Stimulated activated CD8-positive, alpha-beta memory T cell treated with anti-CD3 and anti-CD28 coated beads, Interleukin-12 subunit alpha, Interleukin-12 subunit beta, amount 100 ng/mL, for 4 hours (primary cell): ENCODE measurements at regions not wholly inside any gene's neighbourhood (a gene's known extent, or its start where the extent isn't known, plus 50 kb on each side); places are given as distances from the start of the nearest gene placed in this dataset.

ENCODE experiments used
- DNase-seq: peaks from one replicate; pipeline ENCODE4 v3.0.0-alpha.2; 2020; ENCODE audit warnings: low read depth

GRCh38 chr4:24164054-24164693 is 274.3 kb upstream of the PPARGC1A start:
- DNase-seq = no peak

- DNase-seq = no peak
Measured at GRCh38 chr4:24163314-24163713, 273.5 kb upstream of the PPARGC1A start.

DNA sequence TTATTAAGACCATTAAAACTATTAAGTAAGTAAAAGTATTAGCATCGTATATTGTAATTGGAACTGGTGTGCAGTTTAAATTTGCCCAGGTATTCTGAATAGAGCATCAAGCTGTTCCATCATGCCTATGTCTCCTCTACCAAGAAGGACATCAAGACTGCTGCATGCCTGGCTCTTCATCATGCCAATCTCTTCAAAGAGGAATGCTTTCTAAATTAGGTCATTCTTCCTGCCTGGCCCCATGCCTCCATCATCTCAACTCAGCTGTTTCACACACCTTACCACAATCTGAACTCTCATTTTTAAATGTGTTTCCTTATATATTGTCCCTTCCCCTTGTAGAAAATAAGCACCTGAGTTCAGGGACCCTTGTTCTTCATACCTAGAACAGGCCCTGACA is 270.5 kb upstream of the PPARGC1A start:
- no peak for DNase-seq

DNA sequence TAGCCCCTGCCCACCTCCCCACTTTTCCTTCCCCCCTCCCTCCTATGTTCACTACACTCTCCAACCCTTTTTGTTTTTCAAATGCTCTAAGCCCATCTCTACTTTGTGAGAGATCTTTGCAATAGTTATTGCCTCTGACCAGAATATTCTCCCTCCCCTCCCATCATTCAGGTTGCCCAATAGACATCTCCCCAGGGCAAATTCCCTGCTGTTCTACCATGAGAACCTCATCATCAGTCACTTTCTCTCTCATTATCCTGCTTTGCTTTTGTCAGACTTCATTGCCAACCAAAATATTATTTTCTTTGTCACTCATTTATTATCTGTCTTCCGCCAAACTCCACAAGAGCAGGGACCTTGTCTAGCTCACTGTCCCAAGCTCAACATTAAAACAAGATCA is 268.2 kb upstream of the PPARGC1A start:
- no peak for DNase-seq

GRCh38 chr4:24150034-24150433 is 260.2 kb upstream of the PPARGC1A start:
- DNase-seq = no peak

DNA sequence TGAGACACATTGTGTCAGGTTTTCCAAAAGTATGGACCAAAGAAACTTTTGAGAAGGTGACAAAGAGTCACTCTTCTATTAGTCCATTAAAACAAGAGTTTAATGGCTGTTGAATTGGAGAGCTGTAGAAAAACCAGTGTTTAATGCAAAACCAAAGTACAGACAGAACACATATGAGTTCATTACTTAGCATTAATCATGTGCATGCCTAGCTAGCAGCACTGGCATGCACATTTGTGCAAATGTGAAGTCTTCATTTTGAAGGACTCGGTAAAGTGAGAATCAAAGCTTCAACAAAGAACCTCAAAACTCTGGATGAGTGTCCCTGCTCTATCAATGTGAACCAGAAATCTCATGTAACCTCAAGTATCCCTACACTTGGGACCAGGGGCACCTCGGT is 256.3 kb upstream of the PPARGC1A start:
- DNase-seq = no peak

GRCh38 chr4:24145591-24145990 is 255.7 kb upstream of the PPARGC1A start:
- no peak for DNase-seq

DNA sequence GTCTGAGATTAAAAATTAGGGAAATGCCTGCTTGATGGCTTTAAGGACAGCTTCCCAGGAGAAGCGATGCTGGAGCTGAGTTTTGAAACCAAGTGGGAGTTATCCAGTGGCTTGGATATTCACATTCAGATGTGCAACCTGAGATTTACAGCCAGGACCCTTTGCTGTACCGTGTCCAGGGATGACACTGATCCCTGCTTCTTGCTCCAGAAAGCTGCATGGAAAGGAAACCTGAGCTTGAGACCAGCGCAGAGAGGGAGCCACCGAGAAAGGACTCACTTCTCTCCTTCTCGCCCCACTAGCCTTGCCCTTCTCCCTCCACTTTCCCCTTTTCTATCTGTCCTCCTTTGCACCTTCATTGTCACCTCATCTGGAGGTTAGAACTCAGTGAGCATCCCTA is 254.5 kb upstream of the PPARGC1A start:
- no peak for DNase-seq

DNA sequence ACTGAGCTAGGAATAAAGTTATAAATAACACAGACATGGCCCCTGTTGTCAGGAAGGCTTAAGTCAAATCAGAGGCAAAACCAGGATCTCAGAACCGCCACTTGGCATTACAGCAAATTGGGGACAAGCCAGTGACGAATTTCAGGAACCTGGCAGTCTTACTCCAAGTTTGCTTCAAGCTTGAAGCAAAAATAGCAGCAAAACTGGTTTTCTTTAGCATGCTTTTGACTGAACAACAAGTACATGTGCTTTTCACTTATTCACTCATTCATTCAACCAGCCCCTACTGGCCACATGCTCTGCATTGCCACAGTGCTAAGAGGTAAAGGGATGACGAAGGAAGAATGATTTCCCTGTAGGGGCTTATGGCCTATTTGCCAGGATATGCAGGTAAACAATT is 253.9 kb upstream of the PPARGC1A start:
- DNase-seq = no peak

GRCh38 chr4:24141836-24142235 is 252.0 kb upstream of the PPARGC1A start:
- no peak for DNase-seq

DNA sequence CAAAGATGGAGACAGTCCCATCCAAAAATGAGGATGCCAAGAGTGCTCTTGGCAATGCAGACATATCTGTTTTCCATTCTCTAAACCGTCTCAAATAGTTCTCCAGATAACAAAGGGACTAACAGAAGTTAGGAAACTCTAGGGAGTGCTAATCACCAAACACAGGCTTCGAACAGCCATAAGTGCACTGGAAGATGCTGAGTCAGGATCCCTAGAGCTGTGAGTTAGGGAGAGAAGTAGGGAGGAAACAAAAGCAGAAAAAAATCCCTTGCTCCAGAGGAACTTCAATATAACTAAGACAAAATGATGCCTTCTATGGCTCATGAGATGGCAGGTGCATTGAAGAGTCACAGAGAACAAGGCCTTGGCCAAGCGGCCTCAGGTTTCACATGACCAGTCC is 251.0 kb upstream of the PPARGC1A start:
- DNase-seq = no peak

DNA sequence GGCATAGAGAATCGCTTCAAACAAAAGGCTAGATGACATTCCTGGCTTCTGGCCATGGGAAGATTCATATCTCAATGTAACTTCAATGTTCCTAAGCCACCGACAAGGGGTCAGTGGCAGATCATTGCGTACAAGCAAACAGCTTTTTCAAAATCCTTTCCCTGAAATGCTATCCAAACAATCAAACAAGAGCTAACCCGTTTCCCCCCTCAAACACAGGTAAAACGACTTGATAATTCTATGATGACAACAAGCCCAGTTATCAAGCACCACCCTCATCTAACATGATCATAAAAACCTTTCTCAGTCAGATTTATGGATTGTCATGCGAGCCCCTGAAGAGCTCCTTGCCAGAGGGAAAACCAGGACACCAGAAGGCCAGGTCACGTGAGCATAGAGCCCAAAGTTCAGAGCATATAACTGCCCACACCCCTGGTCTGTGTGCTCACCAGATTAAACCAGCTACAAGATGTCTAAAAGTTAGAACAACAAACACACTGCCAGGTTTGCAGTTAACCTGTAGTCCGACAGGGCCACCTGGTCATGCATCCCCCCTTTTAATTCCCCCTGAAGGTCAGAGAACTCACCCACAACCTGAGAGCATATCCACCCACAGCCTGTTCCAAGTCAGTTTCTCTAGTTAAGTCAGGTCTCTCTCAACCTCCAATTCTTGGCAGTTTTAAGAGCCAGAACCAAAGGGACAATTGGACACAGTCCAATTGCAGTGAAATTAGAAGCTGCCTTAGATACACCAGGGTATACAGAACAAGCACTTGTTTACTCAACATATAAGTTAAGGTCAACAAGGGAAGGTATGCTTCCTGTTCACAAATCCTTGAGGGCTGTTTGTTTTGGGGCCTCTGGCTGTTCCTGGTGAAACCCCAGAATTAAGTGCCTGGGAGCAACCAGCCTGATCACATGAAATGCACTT is 248.1 kb upstream of the PPARGC1A start:
- DNase-seq = no peak

- DNase-seq = no peak
Measured at GRCh38 chr4:24131954-24132673, 242.3 kb upstream of the PPARGC1A start.

DNA sequence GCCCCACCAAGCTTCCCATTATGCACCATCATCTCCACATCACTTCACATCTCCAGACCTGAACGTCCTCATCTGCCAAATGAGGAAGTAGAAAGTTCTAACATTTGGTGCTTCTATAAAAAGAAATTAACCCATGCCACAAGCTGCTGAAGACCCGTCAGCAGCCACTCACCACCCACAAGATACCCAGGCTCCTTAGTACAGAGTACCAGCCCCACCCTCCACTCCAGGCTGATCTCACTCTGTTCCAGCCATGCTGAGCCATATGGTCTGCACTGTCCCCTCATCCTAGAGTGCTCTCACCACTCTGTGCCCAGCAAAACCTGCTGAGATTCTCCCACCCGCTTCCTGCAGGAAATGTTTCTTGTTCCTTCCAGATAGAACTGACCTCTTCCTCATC is 240.8 kb upstream of the PPARGC1A start:
- no peak for DNase-seq

DNA sequence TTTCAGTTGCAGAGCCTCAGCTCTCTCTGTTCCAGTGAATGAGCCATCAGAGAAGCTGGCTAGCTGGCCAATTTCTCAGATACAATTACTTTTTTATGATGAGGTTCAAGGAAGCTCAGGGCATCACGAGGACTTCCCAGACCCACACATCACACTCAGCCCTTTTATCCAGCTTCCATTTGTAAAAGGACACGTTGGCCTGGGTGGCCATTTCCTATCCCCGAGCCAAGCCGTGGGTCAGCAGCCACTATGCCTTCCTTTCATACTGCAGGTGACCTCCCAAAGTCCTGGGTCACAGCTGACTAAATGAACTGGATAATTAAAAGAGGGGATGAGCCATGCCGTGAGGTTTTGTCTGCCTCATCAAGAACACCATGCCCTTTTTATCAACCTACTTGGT is 236.9 kb upstream of the PPARGC1A start:
- no peak for DNase-seq

- no peak for DNase-seq
Measured at GRCh38 chr4:24121395-24122175, 231.7 kb upstream of the PPARGC1A start.

- DNase-seq = no peak
Measured at GRCh38 chr4:24117975-24118374, 228.1 kb upstream of the PPARGC1A start.

- DNase-seq = no peak
Measured at GRCh38 chr4:24116107-24116506, 226.3 kb upstream of the PPARGC1A start.

DNA sequence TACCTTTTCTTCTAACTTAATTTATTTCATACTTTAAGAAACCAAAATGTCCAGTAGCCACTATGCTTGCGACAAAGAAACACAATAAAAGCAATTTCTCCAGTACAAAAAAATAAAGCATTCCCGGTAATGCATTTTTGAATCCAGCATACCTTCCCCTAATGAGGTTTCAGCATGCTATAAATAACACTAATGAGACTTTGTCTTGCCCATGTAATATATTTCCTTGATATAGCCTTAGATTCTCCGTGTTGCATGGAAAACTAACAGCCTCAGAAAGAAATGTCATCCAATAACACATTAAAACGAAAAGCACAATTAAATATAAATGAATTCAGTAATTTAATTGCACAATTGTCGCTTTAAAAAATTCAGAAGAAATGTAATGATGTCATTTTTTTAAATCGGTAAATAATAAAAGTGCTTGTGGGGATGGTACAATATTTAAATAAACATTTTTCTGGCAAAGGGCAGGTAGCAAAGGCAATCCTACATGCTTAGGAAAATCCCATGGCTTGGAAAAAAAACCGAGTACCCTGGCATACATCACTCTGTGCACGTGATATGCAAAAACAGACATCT is 225.2 kb upstream of the PPARGC1A start:
- no peak for DNase-seq

GRCh38 chr4:24114444-24114843 is 224.6 kb upstream of the PPARGC1A start:
- no peak for DNase-seq

DNA sequence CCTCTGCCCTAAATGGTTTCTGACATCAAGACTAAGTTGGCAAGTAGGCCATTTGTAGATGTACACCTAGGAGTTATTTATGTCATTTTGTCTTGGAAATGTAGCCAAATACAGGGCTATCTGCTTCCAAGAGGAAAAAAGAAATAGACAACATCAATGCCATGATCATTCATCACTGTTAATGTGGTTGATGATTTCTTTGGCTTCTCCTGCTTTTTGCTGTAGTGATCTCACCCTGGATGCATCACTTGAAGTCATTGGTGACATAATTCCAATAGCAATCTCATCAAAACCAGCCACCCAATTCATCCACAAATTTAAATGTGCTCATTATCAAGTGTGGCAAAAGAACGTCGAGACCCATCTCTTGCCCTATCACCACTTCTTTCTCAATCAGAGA is 222.6 kb upstream of the PPARGC1A start:
- no peak for DNase-seq

DNA sequence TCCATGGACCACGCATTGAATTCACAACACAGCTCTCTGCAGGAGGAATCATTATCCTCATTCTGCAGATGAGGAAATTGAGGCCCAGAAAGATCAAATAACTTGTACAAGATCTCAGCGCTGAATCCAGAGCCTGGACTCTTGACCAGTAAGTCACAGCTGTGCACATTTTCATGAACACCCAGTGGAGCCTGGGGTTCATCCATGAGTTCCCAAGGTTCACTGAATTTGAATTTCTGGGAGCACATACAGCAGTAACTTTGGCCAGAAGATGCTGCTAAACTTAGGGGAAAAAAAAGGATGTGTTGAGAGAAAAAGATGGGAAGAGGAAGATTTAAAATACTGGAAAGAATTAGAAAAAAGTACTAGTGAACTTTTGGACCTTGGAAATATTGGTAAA is 218.7 kb upstream of the PPARGC1A start:
- DNase-seq = no peak
